ENCODE measurements at regions not wholly inside any gene's neighbourhood (a gene's known extent, or its start where the extent isn't known, plus 50 kb on each side); places are given as distances from the start of the nearest gene placed in this dataset.

- Histone ChIP-seq H3K9ac (ENCODE audit: low read depth, low read length, poor library complexity, severe bottlenecking) (no peak overlapping the region), H3K4me3 (ENCODE audit: low read length, poor library complexity, severe bottlenecking) (no peak overlapping the region), H3K79me2 (ENCODE audit: insufficient read depth, low read length) (no peaks in the 10 kb centered on the region), H3K4me2 (ENCODE audit: low read depth, low read length, poor library complexity, severe bottlenecking) (no peak overlapping the region), H3F3A (ENCODE audit: low read depth) (no peaks in the 10 kb centered on the region), H4K20me1 (ENCODE audit: insufficient read depth, low read length, poor library complexity, severe bottlenecking) (no peaks in the 10 kb centered on the region), H3K9me3 (ENCODE audit: insufficient read depth, low read depth, low read length) (peaks cover 5% of the 10 kb centered on the region; the same call in 1 of the 2 replicates), H3K27me3 (ENCODE audit: insufficient read depth, low read length, poor library complexity, severe bottlenecking) (no peaks in the 10 kb centered on the region), H3K36me3 (ENCODE audit: insufficient read depth, low read length) (no peaks in the 10 kb centered on the region), H3K9me2 (replicated peaks; ENCODE audit: low read depth, low read length) (no peaks in the 10 kb centered on the region), H3K4me1 (ENCODE audit: insufficient read depth, low read length, poor library complexity, severe bottlenecking) (no peaks in the 10 kb centered on the region), H2AFZ (ENCODE audit: low read length) (no peak overlapping the region)
- TF ChIP-seq CTCF (conservative IDR thresholded peaks at IDR 0.05; ENCODE audit: low read length) (no peak), EZH2phosphoT487 (IDR thresholded peaks at IDR 0.05; ENCODE audit: borderline replicate concordance) (no peak)
These were observed 621.4 kb downstream of the BRD1 start for GRCh38 chr22:49206281-49206680.

GRCh38 chr22:49205483-49205800, 622.2 kb downstream of the BRD1 start:
- no peaks in the 10 kb centered on the region for H3F3A ChIP-seq (ENCODE audit: low read depth)
- no peak overlapping the region for H3K4me2 ChIP-seq (ENCODE audit: low read depth, low read length, poor library complexity, severe bottlenecking)
- H3K9me3 ChIP-seq (ENCODE audit: insufficient read depth, low read depth, low read length): peaks cover 5% of the 10 kb centered on the region; the same call in 1 of the 2 replicates
- no peaks in the 10 kb centered on the region for H3K4me1 ChIP-seq (ENCODE audit: insufficient read depth, low read length, poor library complexity, severe bottlenecking)
- TF ChIP-seq CTCF (conservative IDR thresholded peaks at IDR 0.05; ENCODE audit: low read length) (no peak), EZH2phosphoT487 (IDR thresholded peaks at IDR 0.05; ENCODE audit: borderline replicate concordance) (no peak)
- H3K9ac ChIP-seq (ENCODE audit: low read depth, low read length, poor library complexity, severe bottlenecking): no peak overlapping the region
- H2AFZ ChIP-seq (ENCODE audit: low read length): no peak overlapping the region
- no peak overlapping the region for H3K4me3 ChIP-seq (ENCODE audit: low read length, poor library complexity, severe bottlenecking)
- no peaks in the 10 kb centered on the region for H4K20me1 ChIP-seq (ENCODE audit: insufficient read depth, low read length, poor library complexity, severe bottlenecking)
- no peaks in the 10 kb centered on the region for H3K36me3 ChIP-seq (ENCODE audit: insufficient read depth, low read length)
- no peaks in the 10 kb centered on the region for H3K9me2 ChIP-seq (replicated peaks; ENCODE audit: low read depth, low read length)
- H3K27me3 ChIP-seq (ENCODE audit: insufficient read depth, low read length, poor library complexity, severe bottlenecking): no peaks in the 10 kb centered on the region
- no peaks in the 10 kb centered on the region for H3K79me2 ChIP-seq (ENCODE audit: insufficient read depth, low read length)

- Histone ChIP-seq H4K20me1 (ENCODE audit: insufficient read depth, low read length, poor library complexity, severe bottlenecking) (no peaks in the 10 kb centered on the region), H3F3A (ENCODE audit: low read depth) (no peaks in the 10 kb centered on the region), H3K27me3 (ENCODE audit: insufficient read depth, low read length, poor library complexity, severe bottlenecking) (no peaks in the 10 kb centered on the region), H2AFZ (ENCODE audit: low read length) (no peak overlapping the region), H3K36me3 (ENCODE audit: insufficient read depth, low read length) (no peaks in the 10 kb centered on the region), H3K9me2 (replicated peaks; ENCODE audit: low read depth, low read length) (no peaks in the 10 kb centered on the region), H3K9ac (ENCODE audit: low read depth, low read length, poor library complexity, severe bottlenecking) (no peak overlapping the region), H3K9me3 (ENCODE audit: insufficient read depth, low read depth, low read length) (peaks cover 5% of the 10 kb centered on the region; the same call in 1 of the 2 replicates), H3K4me3 (ENCODE audit: low read length, poor library complexity, severe bottlenecking) (no peak overlapping the region), H3K4me1 (ENCODE audit: insufficient read depth, low read length, poor library complexity, severe bottlenecking) (no peaks in the 10 kb centered on the region), H3K4me2 (ENCODE audit: low read depth, low read length, poor library complexity, severe bottlenecking) (no peak overlapping the region), H3K79me2 (ENCODE audit: insufficient read depth, low read length) (no peaks in the 10 kb centered on the region)
- TF ChIP-seq CTCF (conservative IDR thresholded peaks at IDR 0.05; ENCODE audit: low read length) (no peak), EZH2phosphoT487 (IDR thresholded peaks at IDR 0.05; ENCODE audit: borderline replicate concordance) (no peak)
These were observed 622.8 kb downstream of the BRD1 start for GRCh38 chr22:49204599-49205482.
